Right atrium auricular region (tissue), 2 donors: ENCODE measurements at regions not wholly inside any gene's neighbourhood (a gene's known extent, or its start where the extent isn't known, plus 50 kb on each side); places are given as distances from the start of the nearest gene placed in this dataset.

ENCODE experiments used
- DNase-seq: peaks from one replicate; pipeline ENCODE4 v3.0.0-alpha.2; 2019; ENCODE audit warnings: low spot score
- H3K27ac ChIP-seq, 2 donors: fragments of 200-600 bp; sonication (generic); 1 replicate in 1 of 2; 2 replicates in 1 of 2; pipeline ENCODE4 v1.5.1; 2016 to 2019
- H3K27me3 ChIP-seq, 2 donors: fragments of 200-600 bp; sonication (generic); one replicate each; pipeline versions ENCODE4 v1.5.1 to v1.6.0; 2017 to 2019
- H3K36me3 ChIP-seq: fragments of 200-600 bp; sonication (generic); one replicate; pipeline ENCODE4 v1.5.1; 2016
- H3K4me1 ChIP-seq, 2 donors: fragments of 200-600 bp; sonication (generic); one replicate each; pipeline versions ENCODE4 v1.5.1 to v1.6.0; 2017 to 2019
- H3K4me3 ChIP-seq, 2 donors: fragments of 200-600 bp; sonication (generic); 1 replicate in 1 of 2; 2 replicates in 1 of 2; pipeline ENCODE4 v1.5.1; 2017 to 2019; ENCODE audit warnings: mild to moderate bottlenecking in 1 of 2, moderate library complexity in 1 of 2
- H3K9me3 ChIP-seq, 2 donors: fragments of 200-600 bp; sonication (generic); one replicate each; pipeline ENCODE4 v1.5.1; 2019
- CTCF ChIP-seq, 2 donors: fragments of 200-600 bp; sonication (generic); IDR thresholded peaks; one replicate each; pipeline ENCODE4 v1.5.1; 2019; ENCODE audit warnings: antibody characterized with exemption in 2 of 2

GRCh38 chr2:128457716-128458115 lies 139.0 kb upstream of the HS6ST1 start:
- DNase-seq = no peak
- no peaks in the 10 kb centered on the region for H3K27me3 ChIP-seq
- TF ChIP-seq CTCF (IDR thresholded peaks at IDR 0.05) = no peak
- H3K9me3 ChIP-seq = peaks cover 0 to 6% of the 10 kb centered on the region in 2 donors
- H3K27ac ChIP-seq = no peak overlapping the region
- no peaks in the 10 kb centered on the region for H3K4me1 ChIP-seq
- no peak overlapping the region for H3K4me3 ChIP-seq
- H3K36me3 ChIP-seq = no peaks in the 10 kb centered on the region

- Histone ChIP-seq H3K4me3 (no peak overlapping the region), H3K27me3 (no peaks in the 10 kb centered on the region), H3K36me3 (no peaks in the 10 kb centered on the region), H3K4me1 (no peaks in the 10 kb centered on the region), H3K9me3 (peaks cover 0 to 6% of the 10 kb centered on the region in 2 donors), H3K27ac (no peak overlapping the region)
- no peak for DNase-seq
- no peak for TF ChIP-seq CTCF (IDR thresholded peaks at IDR 0.05)
Observed at GRCh38 chr2:128458505-128458904, 139.8 kb upstream of the HS6ST1 start.

GRCh38 chr2:128464456-128464855 lies 145.8 kb upstream of the HS6ST1 start:
- H3K36me3 ChIP-seq = no peaks in the 10 kb centered on the region
- no peak for TF ChIP-seq CTCF (IDR thresholded peaks at IDR 0.05)
- peak; percentile 36 for DNase-seq
- H3K4me3 ChIP-seq = no peak overlapping the region
- H3K4me1 ChIP-seq = peaks cover 0 to 14% of the 10 kb centered on the region in 2 donors
- H3K27ac ChIP-seq = no peak overlapping the region
- H3K9me3 ChIP-seq = peaks cover 6 to 12% of the 10 kb centered on the region in 2 donors
- H3K27me3 ChIP-seq = no peaks in the 10 kb centered on the region

- no peaks in the 10 kb centered on the region for H3K36me3 ChIP-seq
- H3K4me3 ChIP-seq = no peak overlapping the region
- DNase-seq = peak; percentile 46
- no peak overlapping the region for H3K27ac ChIP-seq
- no peaks in the 10 kb centered on the region for H3K27me3 ChIP-seq
- peaks cover 7 to 20% of the 10 kb centered on the region in 2 donors for H3K9me3 ChIP-seq
- H3K4me1 ChIP-seq = peaks cover 0 to 14% of the 10 kb centered on the region in 2 donors
- TF ChIP-seq CTCF (IDR thresholded peaks at IDR 0.05) = no peak
Observed at GRCh38 chr2:128465246-128466170, 146.8 kb upstream of the HS6ST1 start.

- DNase-seq = peak; percentile 58
- H3K27me3 ChIP-seq = no peaks in the 10 kb centered on the region
- no peaks in the 10 kb centered on the region for H3K36me3 ChIP-seq
- peak in 1 of 2 donors; percentile 26 for TF ChIP-seq CTCF (IDR thresholded peaks at IDR 0.05)
- peaks cover 0 to 14% of the 10 kb centered on the region in 2 donors for H3K4me1 ChIP-seq
- H3K9me3 ChIP-seq = peaks cover 7 to 17% of the 10 kb centered on the region in 2 donors
- H3K4me3 ChIP-seq = no peak overlapping the region
- H3K27ac ChIP-seq = no peak overlapping the region
Observed at GRCh38 chr2:128466376-128466775, 147.7 kb upstream of the HS6ST1 start.
